Lung (tissue), 11 donors: ENCODE measurements at regions not wholly inside any gene's neighbourhood (a gene's known extent, or its start where the extent isn't known, plus 50 kb on each side); places are given as distances from the start of the nearest gene placed in this dataset.
A peak's percentile ranks its signal among the peaks of the same experiment; 100 is the strongest.

Experiments used
- ATAC-seq: fragments of 200-7000 bp; cut with Tn5 transposase; one replicate; pipeline ENCODE4 v1.9.1; 2020; ENCODE audit warnings: moderate number of reproducible peaks; ENCODE audit not compliant: insufficient read depth, low FRiP score
- DNase-seq, 3 donors: peaks; one replicate each; pipeline ENCODE4 v3.0.0-alpha.2; 2013 to 2017
- H3K27ac ChIP-seq, 2 donors: one replicate each; pipeline ENCODE4 v1.5.1; 2013; ENCODE audit warnings: mild to moderate bottlenecking in 2 of 2, moderate library complexity in 2 of 2, control low read depth in 1 of 2, inconsistent platforms in 1 of 2, low read depth in 1 of 2, low read length in 1 of 2
- H3K27me3 ChIP-seq, 3 donors: one replicate each; pipeline ENCODE4 v1.5.1; 2013; ENCODE audit warnings: low read length in 2 of 3; ENCODE audit not compliant: control insufficient read depth in 3 of 3, insufficient read depth in 3 of 3
- H3K36me3 ChIP-seq, 4 donors: one replicate each; pipeline ENCODE4 v1.5.1; 2013; ENCODE audit warnings: low read length in 4 of 4, mild to moderate bottlenecking in 1 of 4, moderate library complexity in 1 of 4; ENCODE audit not compliant: control insufficient read depth in 4 of 4, insufficient read depth in 4 of 4
- H3K4me1 ChIP-seq, 5 donors: one replicate each; pipeline ENCODE4 v1.5.1; 2013; ENCODE audit warnings: low read length in 5 of 5, mild to moderate bottlenecking in 2 of 5, moderate library complexity in 1 of 5; ENCODE audit not compliant: control insufficient read depth in 5 of 5, insufficient read depth in 5 of 5
- H3K4me3 ChIP-seq: one replicate; pipeline ENCODE4 v1.5.1; 2013; ENCODE audit warnings: mild to moderate bottlenecking, control low read depth, moderate library complexity
- H3K9ac ChIP-seq, 2 donors: one replicate each; pipeline ENCODE4 v1.5.1; 2013; ENCODE audit warnings: low read length in 2 of 2, control low read depth in 1 of 2; ENCODE audit not compliant: insufficient read depth in 1 of 2
- H3K9me3 ChIP-seq, 4 donors: one replicate each; pipeline ENCODE4 v1.5.1; 2013; ENCODE audit warnings: low read length in 3 of 4, mild to moderate bottlenecking in 1 of 4, moderate library complexity in 1 of 4; ENCODE audit not compliant: control insufficient read depth in 4 of 4, insufficient read depth in 3 of 4
- WGBS, 2 donors: extraction: QIAGEN DNeasy Blood & Tissue Kit; methylation state at CpG; one replicate each; pipeline ENCODE4 v1.1.7; 2013; 5-methylcytosine and 5-hydroxymethylcytosine counted together
- TF ChIP-seq, protein P1 (sequence below): IDR thresholded peaks from 2 replicates; pipeline ENCODE4 v1.5.1; 2012; ENCODE audit warnings: mild to moderate bottlenecking; ENCODE audit errors: control extremely low read depth, extremely low read depth
- donor health status: control.
- donor health status: control.
- donor health status: Bipolar disorder and iron deficiency.
- donor health status: healthy.
- donor health status: DM: yes; HTN: yes; CAD: no.

DNA sequence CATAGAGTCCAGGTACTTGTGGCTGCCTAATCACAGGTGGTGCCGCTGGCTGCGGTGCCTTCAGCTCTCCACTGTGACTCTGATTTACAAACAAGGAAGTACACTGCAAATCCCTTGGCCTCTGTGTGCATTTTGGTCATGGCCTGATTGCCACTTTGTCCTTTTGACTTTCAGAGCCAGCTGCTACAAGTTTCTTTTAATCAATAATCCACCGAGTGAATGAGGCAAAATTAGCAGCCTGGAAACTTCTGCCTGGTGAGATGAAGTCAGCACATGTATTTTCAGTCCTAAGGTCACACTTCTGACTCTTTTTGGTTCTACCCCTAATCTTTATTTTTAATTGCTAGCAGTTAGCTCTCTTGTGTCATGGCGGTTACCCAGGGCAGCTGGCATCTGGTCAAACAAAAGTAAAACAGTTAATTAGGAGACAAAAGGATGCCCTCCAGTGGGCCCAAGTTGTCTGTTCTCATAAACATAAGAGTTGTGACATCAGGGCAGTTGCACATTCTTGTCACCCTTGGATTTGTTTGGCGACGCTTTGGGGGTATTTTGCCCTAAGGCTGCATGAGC, 62.3 kb upstream of the LNX1 start:
- no peak overlapping the region for H3K9ac ChIP-seq
- H3K27me3 ChIP-seq, result peaks cover 0 to 11% (median 0%) of the 10 kb centered on the region in 3 donors
- no peak overlapping the region for H3K27ac ChIP-seq
- H3K4me1 ChIP-seq, result peaks cover 0 to 20% (median 2%) of the 10 kb centered on the region in 5 donors
- H3K9me3 ChIP-seq, result no peaks in the 10 kb centered on the region
- peak; percentile 59 to 74 (median 68) for DNase-seq
- H3K36me3 ChIP-seq, result no peaks in the 10 kb centered on the region
- H3K4me3 ChIP-seq, result no peak overlapping the region
- TF ChIP-seq, protein P1, sequence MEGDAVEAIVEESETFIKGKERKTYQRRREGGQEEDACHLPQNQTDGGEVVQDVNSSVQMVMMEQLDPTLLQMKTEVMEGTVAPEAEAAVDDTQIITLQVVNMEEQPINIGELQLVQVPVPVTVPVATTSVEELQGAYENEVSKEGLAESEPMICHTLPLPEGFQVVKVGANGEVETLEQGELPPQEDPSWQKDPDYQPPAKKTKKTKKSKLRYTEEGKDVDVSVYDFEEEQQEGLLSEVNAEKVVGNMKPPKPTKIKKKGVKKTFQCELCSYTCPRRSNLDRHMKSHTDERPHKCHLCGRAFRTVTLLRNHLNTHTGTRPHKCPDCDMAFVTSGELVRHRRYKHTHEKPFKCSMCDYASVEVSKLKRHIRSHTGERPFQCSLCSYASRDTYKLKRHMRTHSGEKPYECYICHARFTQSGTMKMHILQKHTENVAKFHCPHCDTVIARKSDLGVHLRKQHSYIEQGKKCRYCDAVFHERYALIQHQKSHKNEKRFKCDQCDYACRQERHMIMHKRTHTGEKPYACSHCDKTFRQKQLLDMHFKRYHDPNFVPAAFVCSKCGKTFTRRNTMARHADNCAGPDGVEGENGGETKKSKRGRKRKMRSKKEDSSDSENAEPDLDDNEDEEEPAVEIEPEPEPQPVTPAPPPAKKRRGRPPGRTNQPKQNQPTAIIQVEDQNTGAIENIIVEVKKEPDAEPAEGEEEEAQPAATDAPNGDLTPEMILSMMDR, result no peak
- ATAC-seq, result no peak
- 67 to 78% methylated on average over 6 of the region's 6 CpGs for WGBS, 2 donors

DNA sequence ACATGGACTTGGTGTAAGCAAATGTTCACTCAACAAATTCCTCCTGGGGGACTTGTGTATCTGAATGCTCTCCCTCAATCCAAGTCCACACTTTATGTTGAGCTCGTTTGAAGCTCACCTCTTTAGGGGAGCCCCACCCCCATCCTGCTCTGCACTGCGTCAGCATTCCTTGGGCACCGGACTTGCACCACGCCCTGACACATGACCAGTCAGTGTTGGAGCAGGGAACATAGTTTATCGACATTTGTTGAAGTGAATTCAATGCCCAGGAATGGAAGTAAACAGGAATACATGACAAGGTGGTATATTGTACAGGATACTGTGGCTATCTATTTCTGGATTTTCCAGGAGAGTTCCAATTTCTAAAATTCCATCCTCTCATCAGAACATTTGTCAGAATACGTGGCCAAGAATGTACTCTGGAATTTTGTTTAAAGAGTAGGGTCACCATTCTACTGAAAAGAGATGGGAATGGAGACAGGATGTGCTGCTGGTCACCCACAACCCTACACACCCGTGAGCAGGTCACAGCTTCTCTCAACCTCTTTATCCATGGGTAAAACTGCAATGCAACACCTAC, 60.0 kb upstream of the LNX1 start:
- TF ChIP-seq, protein P1, result no peak
- Histone ChIP-seq H3K9ac (no peak overlapping the region), H3K9me3 (no peaks in the 10 kb centered on the region), H3K27me3 (peaks cover 0 to 8% (median 0%) of the 10 kb centered on the region in 3 donors), H3K27ac (peak overlapping the region in 1 of 2 donors; percentile 72), H3K4me1 (peaks cover 0 to 20% (median 2%) of the 10 kb centered on the region in 5 donors), H3K4me3 (no peak overlapping the region), H3K36me3 (no peaks in the 10 kb centered on the region)
- 45 to 64% methylated on average over 7 of the region's 7 CpGs for WGBS, 2 donors
- peak in 1 of 3 donors; percentile 34 for DNase-seq
- no peak for ATAC-seq

DNA sequence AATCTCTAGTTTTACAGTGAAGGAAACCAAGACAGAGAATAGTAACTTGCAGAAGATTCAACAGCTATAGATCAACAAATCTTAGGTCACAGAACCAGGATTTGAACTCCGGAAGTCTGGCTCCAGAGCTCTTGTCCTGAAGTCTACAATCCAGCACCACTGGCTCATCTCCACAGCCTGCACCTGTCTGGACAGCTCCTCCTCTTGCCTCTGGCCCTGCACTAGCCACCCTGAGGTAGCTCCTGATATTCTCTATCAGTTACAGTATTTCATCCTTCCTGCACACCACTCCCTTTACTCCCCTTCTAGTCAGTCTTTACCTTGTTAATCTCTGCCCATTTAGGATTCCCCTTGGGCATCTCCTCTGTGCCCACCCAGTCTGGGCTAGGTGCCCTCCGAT, 58.1 kb upstream of the LNX1 start:
- no peaks in the 10 kb centered on the region for H3K9me3 ChIP-seq
- no peak overlapping the region for H3K27ac ChIP-seq
- 47 to 94% methylated on average over 2 of the region's 2 CpGs for WGBS, 2 donors
- H3K4me1 ChIP-seq, result peaks cover 2 to 24% (median 7%) of the 10 kb centered on the region in 5 donors
- TF ChIP-seq, protein P1, result no peak
- no peaks in the 10 kb centered on the region for H3K36me3 ChIP-seq
- H3K9ac ChIP-seq, result no peak overlapping the region
- DNase-seq, result no peak
- no peak overlapping the region for H3K4me3 ChIP-seq
- no peaks in the 10 kb centered on the region for H3K27me3 ChIP-seq
- no peak for ATAC-seq

DNA sequence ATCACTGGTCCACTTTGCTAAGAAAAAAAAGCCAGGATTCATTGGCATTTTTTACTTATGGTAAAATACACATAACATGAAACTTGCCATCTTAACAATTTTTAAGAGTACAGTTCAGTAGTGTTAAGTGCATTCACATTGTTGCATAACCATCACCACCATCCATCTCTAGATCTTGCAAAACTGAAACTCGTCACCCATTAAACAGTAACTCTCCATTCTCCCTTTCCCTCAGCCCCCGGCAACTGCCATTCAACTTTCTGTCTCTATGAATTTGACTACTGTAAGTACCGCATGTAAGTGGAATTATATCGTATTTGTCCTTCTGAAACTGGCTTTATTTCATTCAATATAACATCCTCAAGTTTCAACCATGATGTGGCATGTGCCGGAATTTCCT, 56.3 kb upstream of the LNX1 start:
- no peaks in the 10 kb centered on the region for H3K27me3 ChIP-seq
- H3K4me3 ChIP-seq, result no peak overlapping the region
- ATAC-seq (no peak), DNase-seq (no peak)
- H3K36me3 ChIP-seq, result no peaks in the 10 kb centered on the region
- 54 to 78% methylated on average over 5 of the region's 5 CpGs for WGBS, 2 donors
- TF ChIP-seq, protein P1, result no peak
- H3K9ac ChIP-seq, result no peak overlapping the region
- H3K27ac ChIP-seq, result no peak overlapping the region
- peaks cover 2 to 10% (median 5%) of the 10 kb centered on the region in 5 donors for H3K4me1 ChIP-seq
- H3K9me3 ChIP-seq, result no peaks in the 10 kb centered on the region
